Cardiac muscle cell (in vitro differentiated cells and primary cell): ENCODE measurements at regions not wholly inside any gene's neighbourhood (a gene's known extent, or its start where the extent isn't known, plus 50 kb on each side); places are given as distances from the start of the nearest gene placed in this dataset.

Experiments used
- DNase-seq, 2 donors: peaks; one replicate each; pipeline versions ENCODE4 v3.0.0 to v3.0.0-alpha.2; 2010 to 2017; ENCODE audit warnings: low read depth in 1 of 2, low spot score in 1 of 2
- H3K27ac ChIP-seq: fragments of 200-600 bp; sonication (generic); 2 replicates; pipeline ENCODE4 v1.5.1; 2016
- H3K27me3 ChIP-seq: fragments of 200-600 bp; sonication (generic); 2 replicates; pipeline ENCODE4 v1.6.0; 2016; ENCODE audit warnings: control low read depth
- H3K36me3 ChIP-seq: fragments of 200-600 bp; sonication (generic); 2 replicates; pipeline ENCODE4 v1.5.1; 2016; ENCODE audit warnings: control low read depth
- H3K4me1 ChIP-seq: fragments of 200-600 bp; sonication (generic); 2 replicates; pipeline ENCODE4 v1.8.1; 2017; ENCODE audit warnings: low read depth, mild to moderate bottlenecking, mixed run types
- H3K4me3 ChIP-seq: fragments of 200-600 bp; sonication (generic); 2 replicates; pipeline ENCODE4 v1.5.1; 2016; ENCODE audit warnings: mild to moderate bottlenecking
- H3K9me3 ChIP-seq: fragments of 200-600 bp; sonication (generic); 2 replicates; pipeline ENCODE4 v1.5.1; 2017; ENCODE audit warnings: low read depth, mild to moderate bottlenecking, control low read depth
- CTCF ChIP-seq: IDR thresholded peaks from 2 replicates; pipeline ENCODE4 v1.5.1; 2012; ENCODE audit warnings: low read depth, mild to moderate bottlenecking, low read length

- no peaks in the 10 kb centered on the region for H3K36me3 ChIP-seq
- no peaks in the 10 kb centered on the region for H3K9me3 ChIP-seq
- H3K4me3 ChIP-seq, result no peak overlapping the region
- TF ChIP-seq CTCF, result no peak
- no peak for DNase-seq
- no peaks in the 10 kb centered on the region for H3K27me3 ChIP-seq
- no peak overlapping the region for H3K27ac ChIP-seq
- H3K4me1 ChIP-seq, result no peaks in the 10 kb centered on the region
Observed at GRCh38 chr18:64936671-64937070, 787.8 kb upstream of the LINC00305 start.

GRCh38 chr18:64929036-64929435 is 780.1 kb upstream of the LINC00305 start:
- TF ChIP-seq CTCF, result no peak
- Histone ChIP-seq H3K4me1 (no peaks in the 10 kb centered on the region), H3K36me3 (no peaks in the 10 kb centered on the region), H3K9me3 (no peaks in the 10 kb centered on the region), H3K27ac (no peak overlapping the region), H3K27me3 (no peaks in the 10 kb centered on the region), H3K4me3 (no peak overlapping the region)
- no peak for DNase-seq

GRCh38 chr18:64919971-64920570 is 771.2 kb upstream of the LINC00305 start:
- Histone ChIP-seq H3K36me3 (no peaks in the 10 kb centered on the region), H3K27me3 (no peaks in the 10 kb centered on the region), H3K4me1 (no peaks in the 10 kb centered on the region), H3K9me3 (no peaks in the 10 kb centered on the region), H3K4me3 (no peak overlapping the region), H3K27ac (no peak overlapping the region)
- DNase-seq, result no peak
- no peak for TF ChIP-seq CTCF

GRCh38 chr18:64918851-64919250 is 770.0 kb upstream of the LINC00305 start:
- no peak overlapping the region for H3K27ac ChIP-seq
- no peak overlapping the region for H3K4me3 ChIP-seq
- no peak for TF ChIP-seq CTCF

GRCh38 chr18:64893349-64893748 is 744.5 kb upstream of the LINC00305 start:
- no peak for DNase-seq

More at GRCh38 chr18:64918851-64919250, 770.0 kb upstream of the LINC00305 start:
- Histone ChIP-seq H3K27me3 (no peaks in the 10 kb centered on the region), H3K9me3 (no peaks in the 10 kb centered on the region), H3K36me3 (no peaks in the 10 kb centered on the region), H3K4me1 (no peaks in the 10 kb centered on the region)
- DNase-seq, result no peak

More at GRCh38 chr18:64893349-64893748, 744.5 kb upstream of the LINC00305 start:
- no peaks in the 10 kb centered on the region for H3K4me1 ChIP-seq
- H3K27ac ChIP-seq, result no peak overlapping the region
- no peaks in the 10 kb centered on the region for H3K9me3 ChIP-seq
- H3K27me3 ChIP-seq, result no peaks in the 10 kb centered on the region
- no peak for TF ChIP-seq CTCF
- no peaks in the 10 kb centered on the region for H3K36me3 ChIP-seq
- no peak overlapping the region for H3K4me3 ChIP-seq
